Ishikawa (cell line): ENCODE measurements at regions not wholly inside any gene's neighbourhood (a gene's known extent, or its start where the extent isn't known, plus 50 kb on each side); places are given as distances from the start of the nearest gene placed in this dataset.

Experiments used
- CEBPB ChIP-seq: IDR thresholded peaks from 2 replicates; pipeline ENCODE4 v1.6.1; 2012
- CREB1 ChIP-seq: IDR thresholded peaks from 2 replicates; pipeline ENCODE4 v1.6.1; 2012; ENCODE audit warnings: low read depth
- EGR1 ChIP-seq: IDR thresholded peaks from 2 replicates; pipeline ENCODE4 v1.6.1; 2012
- EP300 ChIP-seq: IDR thresholded peaks from 2 replicates; pipeline ENCODE4 v1.6.1; 2012; ENCODE audit warnings: borderline replicate concordance
- FOXM1 ChIP-seq: IDR thresholded peaks from 2 replicates; pipeline ENCODE4 v1.6.1; 2012; ENCODE audit warnings: low read depth, borderline replicate concordance
- MAX ChIP-seq: IDR thresholded peaks from 2 replicates; pipeline ENCODE4 v1.6.1; 2012
- NFIC ChIP-seq: IDR thresholded peaks from 2 replicates; pipeline ENCODE4 v1.6.1; 2012
- RAD21 ChIP-seq: IDR thresholded peaks from 2 replicates; pipeline ENCODE4 v1.6.1; 2012; ENCODE audit warnings: low read depth
- REST ChIP-seq: IDR thresholded peaks from 2 replicates; pipeline ENCODE4 v1.6.1; 2012; ENCODE audit warnings: low read depth, mild to moderate bottlenecking
- TAF1 ChIP-seq: IDR thresholded peaks from 2 replicates; pipeline ENCODE4 v1.6.1; 2012; ENCODE audit warnings: low read depth, mild to moderate bottlenecking
- TCF12 ChIP-seq: IDR thresholded peaks from 2 replicates; pipeline ENCODE4 v1.6.1; 2012; ENCODE audit warnings: low read depth
- TEAD4 ChIP-seq: IDR thresholded peaks from 2 replicates; pipeline ENCODE4 v1.6.1; 2012
- USF1 ChIP-seq: IDR thresholded peaks from 2 replicates; pipeline ENCODE4 v1.6.1; 2012
- YY1 ChIP-seq: IDR thresholded peaks from 2 replicates; pipeline ENCODE4 v1.6.1; 2012; ENCODE audit warnings: low read depth
- ZBTB7A ChIP-seq: IDR thresholded peaks from 2 replicates; pipeline ENCODE4 v1.6.1; 2012; ENCODE audit warnings: low read depth

GRCh38 chr4:164550989-164551712, 202.8 kb upstream of the SMIM31 start:
- TF ChIP-seq FOXM1 = no peak
- TF ChIP-seq NFIC = no peak
- TF ChIP-seq TCF12 = no peak
- no peak for TF ChIP-seq CREB1
- no peak for TF ChIP-seq TEAD4
- no peak for TF ChIP-seq CEBPB
- no peak for TF ChIP-seq TAF1
- TF ChIP-seq EP300 = no peak
- no peak for TF ChIP-seq REST
- TF ChIP-seq ZBTB7A = no peak
- no peak for TF ChIP-seq MAX
- no peak for TF ChIP-seq YY1
- no peak for TF ChIP-seq RAD21
- no peak for TF ChIP-seq EGR1

GRCh38 chr4:164551713-164552040, 202.3 kb upstream of the SMIM31 start:
- TF ChIP-seq TEAD4 (no peak), EP300 (no peak), RAD21 (no peak), TCF12 (no peak), CEBPB (no peak), CREB1 (no peak), MAX (no peak)

- TF ChIP-seq FOXM1 (no peak), RAD21 (no peak), EP300 (peak; percentile 37; the same call in 1 of the 2 replicates), TCF12 (0 out of 2 replicates have a peak, but pooled peaks have one; percentile 15), TEAD4 (peak; percentile 64; the same call in 1 of the 2 replicates), EGR1 (no peak), CREB1 (no peak), REST (no peak), ZBTB7A (no peak), YY1 (no peak)
Measured at GRCh38 chr4:164571593-164572390, 182.1 kb upstream of the SMIM31 start.

GRCh38 chr4:164572877-164573279, 181.1 kb upstream of the SMIM31 start:
- TF ChIP-seq TCF12 = peak; percentile 81
- no peak for TF ChIP-seq USF1
- TF ChIP-seq YY1 = no peak
- no peak for TF ChIP-seq RAD21
- peak; percentile 86; the same call in 1 of the 2 replicates for TF ChIP-seq EP300
- peak; percentile 71 for TF ChIP-seq NFIC
- TF ChIP-seq FOXM1 = peak; percentile 80
- TF ChIP-seq TEAD4 = peak; percentile 79

- no peak for TF ChIP-seq YY1
- TF ChIP-seq ZBTB7A = no peak
- no peak for TF ChIP-seq NFIC
- TF ChIP-seq CREB1 = no peak
- no peak for TF ChIP-seq FOXM1
- no peak for TF ChIP-seq EGR1
- TF ChIP-seq TCF12 = no peak
Measured at GRCh38 chr4:164575861-164576260, 178.1 kb upstream of the SMIM31 start.

GRCh38 chr4:164579270-164579942, 174.5 kb upstream of the SMIM31 start:
- no peak for TF ChIP-seq NFIC
- TF ChIP-seq CEBPB = no peak
- no peak for TF ChIP-seq EGR1
- TF ChIP-seq CREB1 = no peak
- no peak for TF ChIP-seq RAD21
- no peak for TF ChIP-seq EP300
- TF ChIP-seq TAF1 = no peak
- TF ChIP-seq TCF12 = no peak
- TF ChIP-seq ZBTB7A = no peak
